ENCODE measurements at regions not wholly inside any gene's neighbourhood (a gene's known extent, or its start where the extent isn't known, plus 50 kb on each side); places are given as distances from the start of the nearest gene placed in this dataset.

DNA sequence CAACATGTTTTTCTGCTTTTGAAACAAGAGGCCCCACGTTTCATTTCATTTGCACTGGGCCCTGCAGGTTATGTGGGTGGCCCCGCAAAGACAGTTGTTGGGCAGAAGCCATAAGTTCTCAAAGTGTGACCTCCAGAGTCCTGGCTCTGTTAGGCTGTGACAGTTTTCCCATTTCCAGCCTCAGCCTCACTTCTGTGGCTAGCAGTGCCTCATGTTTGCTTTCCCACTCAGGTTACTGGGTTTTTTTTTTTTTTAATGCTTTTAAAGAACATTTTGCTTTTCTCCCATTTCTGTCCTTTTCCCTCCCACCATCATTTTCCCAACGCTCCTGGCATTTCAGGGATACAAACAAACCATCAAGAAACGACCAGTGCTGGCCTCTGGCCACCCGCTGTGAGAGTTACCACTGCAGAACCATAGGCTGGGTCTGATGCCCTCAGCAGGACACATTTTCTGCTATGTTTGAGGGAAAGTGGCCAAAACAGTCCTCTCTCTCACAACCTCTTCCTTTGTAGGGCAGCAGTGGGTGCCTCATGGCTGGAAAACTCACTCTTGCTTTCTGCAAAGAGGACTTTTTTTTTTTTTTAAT is 159.0 kb upstream of the MPHOSPH6 start:
- no peaks in the 10 kb centered on the region for H3K36me3 ChIP-seq (replicated peaks in 1 of 2; ENCODE audit: control insufficient read depth in 1 of 2, insufficient read depth in 2 of 2, low read length in 2 of 2)
- no peak for TF ChIP-seq CTCF (IDR thresholded peaks at IDR 0.05)
- H3K9me3 ChIP-seq (replicated peaks in 1 of 2; ENCODE audit: control insufficient read depth in 1 of 2, insufficient read depth in 1 of 2, low read length in 2 of 2): no peaks in the 10 kb centered on the region
- Mint-ChIP-seq H3K36me3 (no peaks in the 10 kb centered on the region), H3K4me3 (no peak overlapping the region), H3K27me3 (ENCODE audit: low read depth in 3 of 3) (peaks cover 0 to 4% (median 0%) of the 10 kb centered on the region in 3 donors), H3K4me1 (no peaks in the 10 kb centered on the region), H3K9me3 (peaks cover 0 to 4% (median 2%) of the 10 kb centered on the region in 7 donors), H3K27ac (no peak overlapping the region)
- no peaks in the 10 kb centered on the region for H4K20me1 ChIP-seq (ENCODE audit: insufficient read depth, low read length)
- H2AFZ ChIP-seq (ENCODE audit: insufficient read depth, low read depth, low read length, poor library complexity, severe bottlenecking): no peak overlapping the region
- no peak overlapping the region for H3K4me3 ChIP-seq (replicated peaks in 1 of 3; ENCODE audit: low read depth in 2 of 3, low read length in 3 of 3)
- no peaks in the 10 kb centered on the region for H3K27me3 ChIP-seq (ENCODE audit: control insufficient read depth in 2 of 2, insufficient read depth in 2 of 2, low read length in 2 of 2)
- H3K79me2 ChIP-seq (ENCODE audit: insufficient read depth, low read length): no peaks in the 10 kb centered on the region
- no peaks in the 10 kb centered on the region for H3K4me1 ChIP-seq (ENCODE audit: control insufficient read depth in 1 of 2, insufficient read depth in 2 of 2, low read length in 2 of 2)
- WGBS (ENCODE audit: insufficient coverage): no CpG with 5 or more reads among the region's 5 CpGs
- DNase-seq: no peak
- intact Hi-C loops (cut with micrococcal nuclease): no loop called here
- no peak overlapping the region for H3K27ac ChIP-seq (ENCODE audit: low read depth in 1 of 2, low read length in 2 of 2)
- H3K9ac ChIP-seq (ENCODE audit: insufficient read depth, low read length, poor library complexity, severe bottlenecking): no peak overlapping the region
- H3K4me2 ChIP-seq (replicated peaks; ENCODE audit: extremely low read depth, low read length, poor library complexity, severe bottlenecking): no peak overlapping the region

DNA sequence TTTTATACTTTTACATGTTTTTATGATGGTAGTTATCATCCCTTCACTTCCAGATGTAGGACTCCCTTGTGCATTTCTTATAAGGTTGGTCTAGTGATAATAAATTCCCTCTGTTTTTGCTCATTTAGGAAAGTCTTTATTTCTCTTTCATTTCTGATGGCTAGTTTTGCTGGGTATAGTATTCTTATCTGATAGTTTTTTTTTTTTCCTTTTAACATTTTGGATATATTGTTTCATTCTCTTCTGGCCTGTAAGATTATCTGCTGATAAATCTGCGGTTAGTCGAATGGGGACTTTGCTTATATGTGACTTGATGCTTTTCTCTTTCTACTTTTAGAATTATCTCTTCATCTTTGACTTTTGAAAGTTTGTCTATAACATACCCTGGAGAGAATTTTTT is 153.1 kb upstream of the MPHOSPH6 start:
- intact Hi-C loops (cut with micrococcal nuclease): no loop called here
- no peaks in the 10 kb centered on the region for H3K4me1 ChIP-seq (ENCODE audit: control insufficient read depth in 1 of 2, insufficient read depth in 2 of 2, low read length in 2 of 2)
- H3K27ac ChIP-seq (ENCODE audit: low read depth in 1 of 2, low read length in 2 of 2): no peak overlapping the region
- no peaks in the 10 kb centered on the region for H3K27me3 ChIP-seq (ENCODE audit: control insufficient read depth in 2 of 2, insufficient read depth in 2 of 2, low read length in 2 of 2)
- no peak overlapping the region for H2AFZ ChIP-seq (ENCODE audit: insufficient read depth, low read depth, low read length, poor library complexity, severe bottlenecking)
- no peak overlapping the region for H3K4me2 ChIP-seq (replicated peaks; ENCODE audit: extremely low read depth, low read length, poor library complexity, severe bottlenecking)
- no peaks in the 10 kb centered on the region for H4K20me1 ChIP-seq (ENCODE audit: insufficient read depth, low read length)
- no peaks in the 10 kb centered on the region for H3K4me1 Mint-ChIP-seq
- no peak for DNase-seq
- no peaks in the 10 kb centered on the region for H3K79me2 ChIP-seq (ENCODE audit: insufficient read depth, low read length)
- H3K27ac Mint-ChIP-seq: no peak overlapping the region
- peaks cover 5 to 16% (median 10%) of the 10 kb centered on the region in 7 donors for H3K9me3 Mint-ChIP-seq
- peaks cover 1 to 11% (median 2%) of the 10 kb centered on the region in 3 donors for H3K27me3 Mint-ChIP-seq (ENCODE audit: low read depth in 3 of 3)
- no peaks in the 10 kb centered on the region for H3K36me3 Mint-ChIP-seq
- TF ChIP-seq CTCF (IDR thresholded peaks at IDR 0.05): no peak
- no CpG with 5 or more reads among the region's 2 CpGs for WGBS (ENCODE audit: insufficient coverage)
- no peaks in the 10 kb centered on the region for H3K36me3 ChIP-seq (replicated peaks in 1 of 2; ENCODE audit: control insufficient read depth in 1 of 2, insufficient read depth in 2 of 2, low read length in 2 of 2)
- H3K9me3 ChIP-seq (replicated peaks in 1 of 2; ENCODE audit: control insufficient read depth in 1 of 2, insufficient read depth in 1 of 2, low read length in 2 of 2): peaks cover 5 to 10% of the 10 kb centered on the region in 2 donors
- H3K4me3 ChIP-seq (replicated peaks in 1 of 3; ENCODE audit: low read depth in 2 of 3, low read length in 3 of 3): no peak overlapping the region
- no peak overlapping the region for H3K9ac ChIP-seq (ENCODE audit: insufficient read depth, low read length, poor library complexity, severe bottlenecking)
- H3K4me3 Mint-ChIP-seq: no peak overlapping the region

Data from CD14-positive monocyte (primary cell).